ENCODE measurements at regions not wholly inside any gene's neighbourhood (a gene's known extent, or its start where the extent isn't known, plus 50 kb on each side); places are given as distances from the start of the nearest gene placed in this dataset.
A peak's percentile ranks its signal among the peaks of the same experiment; 100 is the strongest.

- DNase-seq = no peak
Measured at GRCh38 chr5:89044674-89045200, 161.8 kb upstream of the MEF2C start.

- DNase-seq = peak; percentile 42
Measured at GRCh38 chr5:89043676-89044075, 160.7 kb upstream of the MEF2C start.

GRCh38 chr5:89042746-89043145, 159.8 kb upstream of the MEF2C start:
- no peak for DNase-seq

GRCh38 chr5:89041976-89042375, 159.0 kb upstream of the MEF2C start:
- no peak for DNase-seq

- no peak for DNase-seq
Measured at GRCh38 chr5:89041249-89041779, 158.3 kb upstream of the MEF2C start.

GRCh38 chr5:89036704-89037489, 153.9 kb upstream of the MEF2C start:
- DNase-seq = peak; percentile 26

GRCh38 chr5:89036166-89036565, 153.2 kb upstream of the MEF2C start:
- DNase-seq = no peak

- DNase-seq = peak; percentile 52
Measured at GRCh38 chr5:89034588-89034987, 151.6 kb upstream of the MEF2C start.

GRCh38 chr5:89030798-89031197, 147.8 kb upstream of the MEF2C start:
- no peak for DNase-seq

GRCh38 chr5:89028595-89029285, 145.8 kb upstream of the MEF2C start:
- no peak for DNase-seq

GRCh38 chr5:89024045-89024444, 141.1 kb upstream of the MEF2C start:
- DNase-seq = no peak

GRCh38 chr5:89020926-89021610, 138.1 kb upstream of the MEF2C start:
- no peak for DNase-seq

- no peak for DNase-seq
Measured at GRCh38 chr5:89016741-89017303, 133.8 kb upstream of the MEF2C start.

- DNase-seq = no peak
Measured at GRCh38 chr5:89015409-89015808, 132.4 kb upstream of the MEF2C start.

GRCh38 chr5:89011778-89012711, 129.1 kb upstream of the MEF2C start:
- no peak for DNase-seq

GRCh38 chr5:89010512-89010911, 127.5 kb upstream of the MEF2C start:
- no peak for DNase-seq

GRCh38 chr5:89008291-89008690, 125.3 kb upstream of the MEF2C start:
- no peak for DNase-seq

- DNase-seq = no peak
Measured at GRCh38 chr5:89005990-89006389, 123.0 kb upstream of the MEF2C start.

GRCh38 chr5:89004379-89004778, 121.4 kb upstream of the MEF2C start:
- DNase-seq = no peak

GRCh38 chr5:89003563-89004036, 120.6 kb upstream of the MEF2C start:
- no peak for DNase-seq

- DNase-seq = no peak
Measured at GRCh38 chr5:88999853-89000252, 116.9 kb upstream of the MEF2C start.

GRCh38 chr5:88997937-88998336, 115.0 kb upstream of the MEF2C start:
- no peak for DNase-seq
